K562 (cell line): ENCODE measurements at regions not wholly inside any gene's neighbourhood (a gene's known extent, or its start where the extent isn't known, plus 50 kb on each side); places are given as distances from the start of the nearest gene placed in this dataset.

Experiments used
- POLR2A ChIP-seq: fragments of 450-650 bp; conservative IDR thresholded peaks from 2 replicates; pipeline ENCODE4 v1.6.1; 2016
- TAF1 ChIP-seq: IDR thresholded peaks from 2 replicates; pipeline ENCODE4 v1.6.1; 2011; ENCODE audit warnings: mild to moderate bottlenecking, low read length, moderate library complexity; ENCODE audit not compliant: insufficient read depth, control insufficient read depth, severe bottlenecking; ENCODE audit errors: extremely low read depth
- TOE1 ChIP-seq, 2 experiments: fragments of 450-650 bp in 1 of 2; sonication (generic) in 1 of 2; formaldehyde crosslinking in 1 of 2; IDR thresholded peaks; 2 replicates each; pipeline versions ENCODE4 v1.7.1 to v1.8.0; 2016 to 2022; ENCODE audit warnings: borderline replicate concordance in 2 of 2, mild to moderate bottlenecking in 2 of 2, antibody characterized with exemption in 1 of 2, inconsistent platforms in 1 of 2, low read depth in 1 of 2, missing genetic modification reagents in 1 of 2, moderate library complexity in 1 of 2
- TSHZ1 ChIP-seq: fragments of 250-450 bp; sonication (Bioruptor Pico); IDR thresholded peaks from 2 replicates; pipeline ENCODE4 v1.4.0; 2020; ENCODE audit warnings: mild to moderate bottlenecking, moderate library complexity
- ZBTB11 ChIP-seq, 3 experiments: fragments of 200-800 bp in 1 of 3; fragments of 250-450 bp in 1 of 3; fragments of 450-650 bp in 1 of 3; sonication (Bioruptor Pico) in 1 of 3; sonication (Bioruptor generic) in 1 of 3; formaldehyde crosslinking in 1 of 3; IDR thresholded peaks; 2 replicates each; pipeline versions ENCODE4 v1.6.1 to v1.8.0; 2016 to 2022; ENCODE audit warnings: mild to moderate bottlenecking in 2 of 3, missing genetic modification characterization in 2 of 3, missing compliant biosample characterization in 1 of 3, moderate library complexity in 1 of 3
- ZNF184 ChIP-seq: sonication (generic); formaldehyde crosslinking; IDR thresholded peaks from 2 replicates; pipeline ENCODE4 v1.5.0; 2020; ENCODE audit warnings: missing genetic modification reagents

GRCh38 chr2:176734868-176735267 is 465.6 kb downstream of the MTX2 start:
- TF ChIP-seq ZBTB11 (CRISPR knock-in tag; IDR thresholded peaks at IDR 0.05) (no peak), POLR2A (no peak), TSHZ1 (CRISPR knock-in tag) (no peak), TAF1 (no peak), TOE1 (IDR thresholded peaks at IDR 0.05; ENCODE audit: borderline replicate concordance) (no peak), TOE1 (CRISPR knock-in tag; IDR thresholded peaks at IDR 0.05; ENCODE audit: borderline replicate concordance, low read depth) (no peak), ZNF184 (CRISPR knock-in tag) (no peak)
